ENCODE measurements at regions not wholly inside any gene's neighbourhood (a gene's known extent, or its start where the extent isn't known, plus 50 kb on each side); places are given as distances from the start of the nearest gene placed in this dataset.

DNA sequence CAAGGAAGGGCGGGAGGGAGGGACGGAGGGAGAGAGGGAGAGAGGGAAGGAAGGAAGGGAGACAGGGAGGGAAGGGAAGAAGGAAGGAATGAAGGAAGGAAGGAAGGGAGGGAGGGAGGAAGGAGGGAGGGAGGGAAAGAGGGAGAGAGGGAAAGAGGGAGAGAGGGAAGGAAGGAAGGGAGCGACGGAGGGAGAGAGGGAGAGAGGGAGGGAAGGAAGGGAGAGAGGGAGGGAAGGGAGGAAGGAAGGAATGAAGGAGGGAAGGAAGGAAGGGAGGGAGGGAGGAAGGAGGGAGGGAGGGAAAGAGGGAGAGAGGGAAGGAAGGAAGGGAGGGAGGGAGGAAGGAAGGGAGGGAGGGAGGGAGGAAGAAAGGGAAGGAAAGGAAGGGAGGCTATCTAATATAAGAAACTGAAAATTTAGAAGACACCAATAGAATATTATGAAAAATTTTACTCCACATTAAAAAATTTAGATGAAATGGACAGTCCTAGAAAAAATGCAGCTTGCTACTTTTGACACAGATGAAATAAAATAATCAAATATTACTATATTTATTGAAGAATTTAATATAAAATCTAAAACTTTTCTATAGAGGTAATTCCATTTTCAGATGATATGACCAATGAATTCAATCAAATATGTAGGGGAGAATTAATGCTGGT lies 280.3 kb upstream of the SLITRK3 start:
- no peak for DNase-seq
- Histone ChIP-seq H4K12ac (ENCODE audit: low read depth, low read length) (no peak overlapping the region), H3K4me1 (ENCODE audit: control insufficient read depth in 1 of 2, insufficient read depth in 2 of 2, low read length in 2 of 2) (no peaks in the 10 kb centered on the region), H3K4me3 (ENCODE audit: low read depth, low read length) (no peak overlapping the region), H2BK120ac (ENCODE audit: insufficient read depth, low read length, poor library complexity) (no peak overlapping the region), H2BK5ac (ENCODE audit: low read depth, low read length, poor library complexity) (no peak overlapping the region), H3K27ac (ENCODE audit: low read depth, low read length) (no peak overlapping the region), H3K14ac (ENCODE audit: low read length) (no peak overlapping the region), H3K4me2 (ENCODE audit: low read length) (no peak overlapping the region), H4K8ac (ENCODE audit: low read depth, low read length) (no peak overlapping the region), H3K23ac (ENCODE audit: low read length) (no peak overlapping the region), H3K79me1 (ENCODE audit: low read length) (no peaks in the 10 kb centered on the region), H2AFZ (ENCODE audit: insufficient read depth, low read length, poor library complexity) (no peak overlapping the region), H3K18ac (ENCODE audit: low read length) (no peak overlapping the region), H3K4ac (ENCODE audit: low read depth, low read length) (no peak overlapping the region), H4K91ac (ENCODE audit: low read depth, low read length) (no peak overlapping the region), H3K27me3 (ENCODE audit: insufficient read depth, low read length) (no peaks in the 10 kb centered on the region), H3K36me3 (ENCODE audit: control insufficient read depth in 1 of 2, insufficient read depth in 2 of 2, low read length in 2 of 2) (no peaks in the 10 kb centered on the region), H2AK5ac (ENCODE audit: low read length) (no peak overlapping the region), H3K9me3 (ENCODE audit: insufficient read depth, low read depth, low read length) (no peaks in the 10 kb centered on the region), H2BK12ac (ENCODE audit: low read length) (no peak overlapping the region), H3K9ac (ENCODE audit: low read length) (no peak overlapping the region), H3K79me2 (ENCODE audit: control insufficient read depth, insufficient read depth, low read length, poor library complexity) (no peaks in the 10 kb centered on the region)
- 100% methylated on average over 2 of the region's 4 CpGs for WGBS (ENCODE audit: extremely low coverage, insufficient coverage, insufficient read length)

DNA sequence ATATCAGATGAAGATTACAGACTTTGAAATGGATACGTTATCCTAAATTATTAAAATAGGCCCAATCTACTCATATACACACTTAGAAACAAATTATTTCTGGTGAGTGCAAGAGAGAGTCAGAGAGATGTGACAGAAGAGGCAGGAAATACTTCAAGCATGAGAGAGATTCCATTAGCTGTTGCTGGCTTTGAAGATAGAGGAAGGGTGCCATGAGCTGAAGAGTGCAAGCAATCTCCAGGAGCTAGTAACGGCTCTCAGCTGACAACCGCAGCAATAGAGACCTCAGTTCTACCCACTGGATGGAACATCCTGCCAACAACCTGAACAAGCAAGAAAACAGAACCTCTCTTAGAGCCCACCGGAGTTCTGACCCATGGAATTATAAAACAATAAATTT lies 270.7 kb upstream of the SLITRK3 start:
- DNase-seq, result no peak
- H3K4me3 ChIP-seq (ENCODE audit: low read depth, low read length), result no peak overlapping the region
- no peak overlapping the region for H3K4ac ChIP-seq (ENCODE audit: low read depth, low read length)
- no peak overlapping the region for H2BK12ac ChIP-seq (ENCODE audit: low read length)
- H3K18ac ChIP-seq (ENCODE audit: low read length), result no peak overlapping the region
- no peak overlapping the region for H2AFZ ChIP-seq (ENCODE audit: insufficient read depth, low read length, poor library complexity)
- no peaks in the 10 kb centered on the region for H3K9me3 ChIP-seq (ENCODE audit: insufficient read depth, low read depth, low read length)
- no CpG with 5 or more reads among the region's 4 CpGs for WGBS (ENCODE audit: extremely low coverage, insufficient coverage, insufficient read length)
- no peaks in the 10 kb centered on the region for H3K27me3 ChIP-seq (ENCODE audit: insufficient read depth, low read length)
- H4K8ac ChIP-seq (ENCODE audit: low read depth, low read length), result no peak overlapping the region
- no peaks in the 10 kb centered on the region for H3K79me1 ChIP-seq (ENCODE audit: low read length)
- H3K27ac ChIP-seq (ENCODE audit: low read depth, low read length), result no peak overlapping the region
- H2BK5ac ChIP-seq (ENCODE audit: low read depth, low read length, poor library complexity), result no peak overlapping the region
- H3K36me3 ChIP-seq (ENCODE audit: control insufficient read depth in 1 of 2, insufficient read depth in 2 of 2, low read length in 2 of 2), result no peaks in the 10 kb centered on the region
- no peak overlapping the region for H4K12ac ChIP-seq (ENCODE audit: low read depth, low read length)
- no peak overlapping the region for H2BK120ac ChIP-seq (ENCODE audit: insufficient read depth, low read length, poor library complexity)
- no peak overlapping the region for H2AK5ac ChIP-seq (ENCODE audit: low read length)
- H3K9ac ChIP-seq (ENCODE audit: low read length), result no peak overlapping the region
- H3K14ac ChIP-seq (ENCODE audit: low read length), result no peak overlapping the region
- no peak overlapping the region for H4K91ac ChIP-seq (ENCODE audit: low read depth, low read length)
- no peak overlapping the region for H3K4me2 ChIP-seq (ENCODE audit: low read length)
- H3K79me2 ChIP-seq (ENCODE audit: control insufficient read depth, insufficient read depth, low read length, poor library complexity), result no peaks in the 10 kb centered on the region
- H3K4me1 ChIP-seq (ENCODE audit: control insufficient read depth in 1 of 2, insufficient read depth in 2 of 2, low read length in 2 of 2), result no peaks in the 10 kb centered on the region
- no peak overlapping the region for H3K23ac ChIP-seq (ENCODE audit: low read length)

DNA sequence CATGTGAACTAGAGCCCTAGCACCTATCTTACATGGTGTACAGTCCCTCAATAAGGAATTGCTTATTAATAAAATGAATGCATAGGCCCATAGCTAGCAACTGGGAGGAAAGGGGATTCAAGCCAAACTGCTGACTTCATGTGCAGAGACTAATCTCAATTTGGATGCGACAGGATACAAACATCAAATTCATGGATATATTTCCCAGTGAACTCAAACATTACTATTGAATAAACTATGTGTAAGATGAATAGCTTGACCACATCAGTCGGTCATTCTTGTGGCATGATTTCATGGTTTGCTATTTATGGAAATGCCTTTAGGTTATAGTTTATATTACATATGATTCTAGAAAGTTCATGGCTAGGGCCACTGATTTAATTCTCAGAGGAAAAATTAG lies 268.6 kb upstream of the SLITRK3 start:
- Histone ChIP-seq H3K4me3 (ENCODE audit: low read depth, low read length) (no peak overlapping the region), H3K27me3 (ENCODE audit: insufficient read depth, low read length) (no peaks in the 10 kb centered on the region), H3K18ac (ENCODE audit: low read length) (no peak overlapping the region), H3K9ac (ENCODE audit: low read length) (no peak overlapping the region), H3K36me3 (ENCODE audit: control insufficient read depth in 1 of 2, insufficient read depth in 2 of 2, low read length in 2 of 2) (no peaks in the 10 kb centered on the region), H3K14ac (ENCODE audit: low read length) (no peak overlapping the region), H3K27ac (ENCODE audit: low read depth, low read length) (no peak overlapping the region), H2AK5ac (ENCODE audit: low read length) (no peak overlapping the region), H3K79me2 (ENCODE audit: control insufficient read depth, insufficient read depth, low read length, poor library complexity) (no peaks in the 10 kb centered on the region), H2AFZ (ENCODE audit: insufficient read depth, low read length, poor library complexity) (no peak overlapping the region), H3K4me1 (ENCODE audit: control insufficient read depth in 1 of 2, insufficient read depth in 2 of 2, low read length in 2 of 2) (no peaks in the 10 kb centered on the region), H4K91ac (ENCODE audit: low read depth, low read length) (no peak overlapping the region), H4K12ac (ENCODE audit: low read depth, low read length) (no peak overlapping the region), H3K79me1 (ENCODE audit: low read length) (no peaks in the 10 kb centered on the region), H2BK5ac (ENCODE audit: low read depth, low read length, poor library complexity) (no peak overlapping the region), H2BK12ac (ENCODE audit: low read length) (no peak overlapping the region), H2BK120ac (ENCODE audit: insufficient read depth, low read length, poor library complexity) (no peak overlapping the region), H4K8ac (ENCODE audit: low read depth, low read length) (no peak overlapping the region), H3K23ac (ENCODE audit: low read length) (no peak overlapping the region), H3K4ac (ENCODE audit: low read depth, low read length) (no peak overlapping the region), H3K9me3 (ENCODE audit: insufficient read depth, low read depth, low read length) (no peaks in the 10 kb centered on the region), H3K4me2 (ENCODE audit: low read length) (no peak overlapping the region)
- DNase-seq, result no peak
- no CpG with 5 or more reads among the region's 2 CpGs for WGBS (ENCODE audit: extremely low coverage, insufficient coverage, insufficient read length)

DNA sequence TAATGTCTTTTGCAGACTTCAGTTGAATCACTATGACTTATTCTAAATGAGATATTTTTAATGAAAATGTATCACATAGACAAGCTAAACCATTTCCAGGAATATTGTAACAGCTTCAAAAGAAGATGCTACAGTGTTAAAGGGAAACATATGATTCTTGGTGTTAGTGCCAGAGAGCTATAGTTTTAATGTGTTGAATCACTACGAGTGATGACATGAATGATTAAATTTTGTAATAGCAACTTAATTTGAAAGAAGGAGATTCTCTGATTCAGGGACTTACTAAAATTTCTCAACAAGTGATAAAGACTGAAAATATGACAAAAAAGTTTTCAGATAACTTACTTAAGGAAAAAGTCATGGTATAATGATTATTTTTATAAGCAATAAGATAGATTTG lies 267.3 kb upstream of the SLITRK3 start:
- H2BK12ac ChIP-seq (ENCODE audit: low read length), result no peak overlapping the region
- no CpG with 5 or more reads among the region's 1 CpG for WGBS (ENCODE audit: extremely low coverage, insufficient coverage, insufficient read length)
- no peaks in the 10 kb centered on the region for H3K79me1 ChIP-seq (ENCODE audit: low read length)
- no peak overlapping the region for H3K18ac ChIP-seq (ENCODE audit: low read length)
- H2BK120ac ChIP-seq (ENCODE audit: insufficient read depth, low read length, poor library complexity), result no peak overlapping the region
- no peak overlapping the region for H4K8ac ChIP-seq (ENCODE audit: low read depth, low read length)
- no peak overlapping the region for H4K91ac ChIP-seq (ENCODE audit: low read depth, low read length)
- no peak overlapping the region for H3K23ac ChIP-seq (ENCODE audit: low read length)
- H2AK5ac ChIP-seq (ENCODE audit: low read length), result no peak overlapping the region
- H2AFZ ChIP-seq (ENCODE audit: insufficient read depth, low read length, poor library complexity), result no peak overlapping the region
- H3K9me3 ChIP-seq (ENCODE audit: insufficient read depth, low read depth, low read length), result no peaks in the 10 kb centered on the region
- no peaks in the 10 kb centered on the region for H3K36me3 ChIP-seq (ENCODE audit: control insufficient read depth in 1 of 2, insufficient read depth in 2 of 2, low read length in 2 of 2)
- H3K27me3 ChIP-seq (ENCODE audit: insufficient read depth, low read length), result no peaks in the 10 kb centered on the region
- no peak overlapping the region for H4K12ac ChIP-seq (ENCODE audit: low read depth, low read length)
- H3K14ac ChIP-seq (ENCODE audit: low read length), result no peak overlapping the region
- H3K4me3 ChIP-seq (ENCODE audit: low read depth, low read length), result no peak overlapping the region
- H3K4ac ChIP-seq (ENCODE audit: low read depth, low read length), result no peak overlapping the region
- no peak overlapping the region for H3K27ac ChIP-seq (ENCODE audit: low read depth, low read length)
- H3K4me2 ChIP-seq (ENCODE audit: low read length), result no peak overlapping the region
- H2BK5ac ChIP-seq (ENCODE audit: low read depth, low read length, poor library complexity), result no peak overlapping the region
- no peak for DNase-seq
- H3K79me2 ChIP-seq (ENCODE audit: control insufficient read depth, insufficient read depth, low read length, poor library complexity), result no peaks in the 10 kb centered on the region
- no peaks in the 10 kb centered on the region for H3K4me1 ChIP-seq (ENCODE audit: control insufficient read depth in 1 of 2, insufficient read depth in 2 of 2, low read length in 2 of 2)
- no peak overlapping the region for H3K9ac ChIP-seq (ENCODE audit: low read length)
